HL-60 (cell line): ENCODE measurements at regions not wholly inside any gene's neighbourhood (a gene's known extent, or its start where the extent isn't known, plus 50 kb on each side); places are given as distances from the start of the nearest gene placed in this dataset.

Experiments
- CTCF ChIP-seq: IDR thresholded peaks from one replicate; pipeline ENCODE4 v1.5.1; 2011; ENCODE audit warnings: low read length, control low read depth, inconsistent platforms; ENCODE audit not compliant: insufficient read depth
- GABPA ChIP-seq: IDR thresholded peaks from 2 replicates; pipeline ENCODE4 v1.6.1; 2012; ENCODE audit warnings: low read depth
- POLR2AphosphoS5 ChIP-seq: IDR thresholded peaks from 2 replicates; pipeline ENCODE4 v1.6.1; 2012; ENCODE audit warnings: low read depth
- REST ChIP-seq: IDR thresholded peaks from 2 replicates; pipeline ENCODE4 v1.6.1; 2012; ENCODE audit warnings: low read depth; ENCODE audit not compliant: insufficient replicate concordance

- TF ChIP-seq GABPA (no peak), POLR2AphosphoS5 (no peak), CTCF (no peak), REST (no peak)
Observed at GRCh38 chr1:218616681-218617080, 271.5 kb downstream of the TGFB2 start.
